Myocyte (in vitro differentiated cells): ENCODE measurements at regions not wholly inside any gene's neighbourhood (a gene's known extent, or its start where the extent isn't known, plus 50 kb on each side); places are given as distances from the start of the nearest gene placed in this dataset.

Experiments used
- DNase-seq: peaks from one replicate; pipeline ENCODE4 v3.0.0-alpha.2; 2012; ENCODE audit warnings: low read depth

GRCh38 chr13:70895599-70895998, 787.3 kb upstream of the KLHL1 start:
- DNase-seq: no peak

- DNase-seq: no peak
These were observed 786.0 kb upstream of the KLHL1 start for GRCh38 chr13:70894258-70894657.

- DNase-seq: no peak
These were observed 785.6 kb upstream of the KLHL1 start for GRCh38 chr13:70893832-70894231.

GRCh38 chr13:70890289-70890688, 782.0 kb upstream of the KLHL1 start:
- no peak for DNase-seq

DNA sequence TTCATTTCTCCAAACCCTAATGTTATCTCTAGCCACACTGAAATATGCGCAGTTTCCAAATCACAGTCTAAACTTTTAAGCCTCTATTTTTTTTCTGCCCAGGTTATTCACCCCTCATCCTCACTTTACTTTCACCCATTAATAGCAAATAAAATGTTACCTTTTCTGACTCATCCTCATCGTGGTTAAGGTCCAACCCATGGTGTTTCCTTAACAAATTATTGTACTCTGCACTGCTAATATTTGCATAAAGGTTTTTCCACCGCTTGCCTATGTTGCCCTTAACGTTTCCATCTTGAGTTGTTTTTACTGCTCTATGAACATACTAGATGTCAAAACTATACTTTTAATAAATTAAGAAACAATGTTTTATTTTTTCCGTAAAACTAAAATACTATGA, 780.9 kb upstream of the KLHL1 start:
- DNase-seq: no peak

DNA sequence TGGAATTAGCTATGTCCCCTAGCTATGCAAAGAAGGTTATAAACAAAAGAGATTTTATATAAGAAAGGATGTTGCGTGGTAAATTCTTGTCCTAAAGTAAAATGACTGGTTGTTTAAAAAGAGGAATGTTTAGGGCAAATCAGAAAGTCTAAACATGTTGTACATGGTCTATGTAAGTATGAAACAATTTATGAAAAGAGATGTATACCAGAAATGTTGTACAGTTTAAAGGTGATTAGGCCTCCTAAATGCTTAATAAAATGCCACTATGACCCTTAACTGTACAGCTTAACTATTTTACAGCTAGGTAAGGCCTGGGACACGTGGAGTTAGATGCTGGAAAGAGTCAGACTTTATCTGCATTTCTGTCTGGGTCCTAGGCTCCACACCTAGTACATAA, 775.9 kb upstream of the KLHL1 start:
- DNase-seq: no peak

DNA sequence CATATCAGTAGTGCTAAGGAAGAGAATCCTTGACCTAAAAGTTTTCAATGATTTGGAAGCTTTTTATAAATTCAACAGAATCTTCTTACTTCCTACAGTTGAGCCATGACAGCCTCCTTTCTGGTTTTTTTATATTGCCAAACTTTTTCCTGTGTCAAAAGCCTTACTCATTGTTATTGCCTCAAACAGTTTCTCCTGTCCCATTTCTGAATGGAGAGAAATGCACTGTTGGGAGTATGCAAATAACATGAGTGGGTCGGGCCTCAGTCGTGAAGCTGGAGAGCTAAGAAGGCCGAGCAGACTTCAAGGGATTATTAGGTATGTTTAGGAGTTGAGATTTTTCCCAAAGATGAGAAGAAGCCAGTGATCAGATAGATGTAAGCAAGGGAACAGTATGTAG, 766.4 kb upstream of the KLHL1 start:
- no peak for DNase-seq

DNA sequence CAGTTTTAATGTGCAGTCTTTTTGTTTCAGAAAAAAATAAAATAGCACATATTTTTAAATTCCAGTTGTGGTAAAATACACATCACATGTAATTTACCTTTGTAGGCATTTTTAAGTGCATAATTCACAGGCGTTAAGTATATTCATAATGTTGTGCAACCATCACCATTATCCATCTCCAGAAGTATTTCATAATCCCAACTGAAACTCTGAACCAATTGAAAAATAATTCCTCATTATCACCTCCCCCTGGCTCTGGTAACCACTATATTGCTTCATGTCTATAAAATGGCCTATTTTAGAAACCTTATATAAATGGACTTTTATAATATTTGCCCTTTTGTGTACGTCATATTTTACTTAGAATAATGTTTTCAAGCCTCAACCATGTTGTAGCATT, 756.5 kb upstream of the KLHL1 start:
- no peak for DNase-seq

DNA sequence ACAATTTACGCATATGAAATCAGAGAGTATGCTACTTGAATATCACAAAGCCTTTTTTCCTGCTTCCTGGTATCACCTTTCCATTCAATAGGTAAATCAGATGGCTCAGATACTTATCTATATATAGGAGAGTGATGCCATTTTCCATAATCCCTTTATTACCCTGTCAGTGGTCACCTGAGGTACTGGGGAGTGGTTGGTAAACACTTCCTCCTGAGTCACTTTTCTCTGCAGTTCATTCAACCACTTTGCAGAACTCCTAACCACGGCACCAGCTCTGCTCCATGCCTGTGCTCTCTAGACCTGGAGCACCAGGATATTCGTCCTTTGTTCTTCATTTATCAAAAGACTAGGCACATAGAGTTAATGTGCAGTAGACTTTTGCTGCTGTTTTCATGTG, 748.5 kb upstream of the KLHL1 start:
- DNase-seq: no peak

GRCh38 chr13:70856025-70856424, 747.8 kb upstream of the KLHL1 start:
- no peak for DNase-seq

GRCh38 chr13:70849222-70849621, 741.0 kb upstream of the KLHL1 start:
- DNase-seq: no peak

- DNase-seq: no peak
These were observed 736.3 kb upstream of the KLHL1 start for GRCh38 chr13:70844391-70845108.

GRCh38 chr13:70842062-70842644, 733.9 kb upstream of the KLHL1 start:
- DNase-seq: no peak

DNA sequence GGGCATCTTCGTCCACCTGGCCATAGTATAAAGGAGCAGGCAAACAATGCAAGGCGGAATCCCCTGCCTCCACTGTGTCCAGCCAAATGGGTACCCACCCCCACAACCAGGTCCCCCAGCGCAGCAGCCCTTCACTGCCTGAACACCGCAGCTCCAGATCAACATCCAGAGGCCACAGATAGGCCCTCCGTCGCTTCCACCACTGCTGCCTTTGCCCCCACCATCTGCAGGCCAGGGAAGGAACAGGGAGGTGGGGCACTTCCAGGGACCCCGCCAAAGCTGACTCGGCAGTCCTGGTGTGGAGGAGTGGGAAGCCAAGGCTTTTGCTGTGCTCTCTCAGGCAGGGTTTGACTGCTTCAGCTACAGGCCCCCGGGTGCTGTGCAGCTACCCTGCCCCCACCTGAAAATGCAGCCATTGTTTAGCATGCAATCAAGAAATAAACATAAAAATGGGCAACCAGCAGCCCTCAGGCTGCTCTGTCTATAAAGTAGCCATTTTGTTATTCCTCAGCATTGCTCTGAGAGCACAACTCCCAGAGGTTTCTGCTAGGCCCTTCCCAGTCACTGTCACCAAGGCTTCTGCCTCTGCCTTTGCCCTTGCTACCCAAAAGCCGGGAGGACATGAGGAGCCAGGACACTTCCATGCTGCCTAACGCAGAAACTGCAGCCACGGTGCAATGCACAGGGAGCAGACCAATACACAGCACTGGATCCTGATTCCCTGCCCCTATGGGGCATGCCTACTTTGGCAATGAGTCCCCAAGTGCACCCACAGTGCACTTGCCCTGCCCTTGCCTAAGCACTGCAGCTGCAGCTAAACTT, 733.2 kb upstream of the KLHL1 start:
- DNase-seq: no peak

DNA sequence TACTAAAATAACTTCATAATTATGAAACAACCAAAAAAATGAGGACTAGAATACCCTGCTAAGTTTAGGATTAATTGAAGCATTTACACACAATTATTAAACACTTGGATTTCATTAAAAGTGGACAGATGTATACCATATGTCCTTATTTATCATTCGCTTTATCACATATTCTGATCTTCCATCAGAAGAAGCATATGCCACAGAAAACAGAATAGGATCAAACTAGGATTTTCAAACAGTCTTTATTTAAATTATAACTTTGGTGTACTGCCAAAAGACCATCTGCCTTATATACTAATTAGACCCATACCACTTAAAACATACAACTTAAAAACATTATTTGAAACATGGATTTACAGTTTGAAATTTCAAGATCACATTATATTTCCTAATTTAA, 727.1 kb upstream of the KLHL1 start:
- DNase-seq: no peak

DNA sequence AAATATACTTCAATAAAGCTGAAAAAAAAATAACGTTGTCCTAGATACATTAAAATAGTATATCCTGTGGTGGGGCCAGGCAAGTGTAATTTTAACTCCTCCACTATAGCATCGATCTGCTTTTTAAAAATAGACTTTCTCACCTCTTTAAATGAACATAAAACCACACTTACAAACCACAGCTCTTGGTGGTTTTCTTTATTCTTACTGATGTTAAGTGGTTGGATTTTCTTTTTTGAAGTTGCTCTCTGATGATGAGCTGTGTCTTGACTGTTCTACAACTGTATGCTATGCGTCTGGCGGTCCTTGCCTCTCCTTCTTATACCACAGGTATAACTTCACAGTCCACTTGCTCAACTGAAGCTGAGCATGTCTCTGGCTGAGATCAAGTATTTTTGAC, 721.5 kb upstream of the KLHL1 start:
- no peak for DNase-seq

DNA sequence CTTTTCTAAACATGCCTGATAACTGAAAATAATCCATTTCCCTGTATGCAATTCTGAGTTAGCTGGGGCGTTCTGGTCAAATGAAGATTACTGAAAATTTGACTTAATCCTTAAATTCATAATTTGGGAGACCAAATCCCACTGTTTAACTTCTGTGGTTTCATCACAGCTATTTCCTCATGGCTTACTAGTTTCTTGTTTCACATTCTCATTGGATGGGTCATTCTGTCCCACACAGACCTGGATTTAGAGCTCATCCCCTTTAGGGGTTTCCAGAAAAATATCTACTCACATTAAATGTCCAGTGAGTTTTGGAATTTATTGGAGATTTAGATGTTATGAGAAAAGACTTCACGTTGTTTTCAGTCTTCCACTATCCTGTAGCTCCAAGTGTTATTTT, 709.3 kb upstream of the KLHL1 start:
- DNase-seq: no peak

DNA sequence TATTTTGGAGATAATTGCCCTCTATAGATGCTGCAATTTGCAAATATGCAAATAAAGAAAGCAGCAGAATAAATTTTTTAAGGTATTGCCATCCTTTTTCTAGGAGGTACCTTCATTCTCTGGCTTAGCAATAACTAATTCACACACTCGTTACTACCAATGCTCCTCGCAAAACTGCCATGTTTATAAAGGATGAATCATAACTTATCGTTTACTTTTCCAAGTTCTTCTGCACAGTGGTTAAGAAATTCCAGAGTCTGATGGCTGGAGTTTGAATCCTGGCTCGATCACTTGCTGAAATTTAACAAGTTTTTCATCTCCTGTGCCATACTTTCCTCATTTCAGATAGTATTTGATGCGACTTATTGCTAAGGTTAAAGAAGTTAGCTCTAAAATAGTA, 708.6 kb upstream of the KLHL1 start:
- DNase-seq: no peak

DNA sequence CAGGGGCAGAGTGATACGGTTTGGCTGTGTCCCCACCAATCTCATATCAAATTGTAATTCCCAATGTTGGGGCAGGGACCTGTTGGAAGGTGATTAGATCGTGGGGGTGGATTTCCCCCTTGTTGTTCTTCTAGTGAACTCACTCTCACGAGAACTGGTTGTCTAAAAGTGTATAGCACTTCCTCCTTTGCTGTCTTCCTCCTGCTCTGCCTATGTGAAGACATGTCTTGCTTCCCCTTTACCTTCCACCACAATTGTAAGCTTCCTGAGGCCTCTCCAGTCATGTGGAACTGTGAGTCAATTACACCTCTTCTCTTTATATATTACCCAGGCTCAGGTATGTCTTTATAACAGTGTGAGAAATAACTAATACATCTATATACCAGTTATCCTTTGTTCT, 706.4 kb upstream of the KLHL1 start:
- DNase-seq: no peak

- no peak for DNase-seq
These were observed 704.2 kb upstream of the KLHL1 start for GRCh38 chr13:70812481-70812880.

DNA sequence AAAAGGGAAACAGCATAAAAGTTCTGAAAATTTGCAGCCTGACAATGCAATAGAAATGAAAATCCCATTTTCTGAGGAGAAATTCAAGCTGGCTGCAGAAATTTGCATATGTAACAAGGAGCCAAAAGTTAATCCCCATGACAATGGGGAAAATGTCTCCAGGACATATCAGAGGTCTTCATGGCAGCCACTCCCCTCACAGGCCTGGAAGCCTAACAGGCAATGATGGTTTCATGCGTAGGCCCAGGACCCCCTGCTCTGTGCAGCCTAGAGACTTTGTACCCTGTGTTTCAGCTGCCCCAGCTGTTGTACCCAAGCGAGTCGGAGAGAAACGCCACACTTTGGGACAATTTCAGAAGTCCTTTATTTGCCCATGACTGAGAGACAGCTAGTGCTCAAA, 701.3 kb upstream of the KLHL1 start:
- no peak for DNase-seq

- DNase-seq: no peak
These were observed 690.1 kb upstream of the KLHL1 start for GRCh38 chr13:70798385-70798784.

GRCh38 chr13:70795484-70795883, 687.2 kb upstream of the KLHL1 start:
- DNase-seq: no peak
